SU-DHL-6 (cell line): ENCODE measurements at regions not wholly inside any gene's neighbourhood (a gene's known extent, or its start where the extent isn't known, plus 50 kb on each side); places are given as distances from the start of the nearest gene placed in this dataset.
"Not testable (repeated sequence)": the region's sequence is repeated elsewhere in the genome, so short reads cannot be mapped to it uniquely, and the experiment has no call there.

Source experiments
- EZH2phosphoT487 ChIP-seq: fragments of 200-600 bp; sonication (generic), shearing (Covaris generic); conservative IDR thresholded peaks from 2 replicates; pipeline ENCODE4 v1.6.1; 2018; ENCODE audit warnings: mild to moderate bottlenecking, antibody characterized with exemption, low read length, moderate library complexity, mixed read lengths
- TF ChIP-seq, protein P1 (sequence below): fragments of 200-600 bp; sonication (generic); IDR thresholded peaks from one replicate; pipeline ENCODE4 v1.5.1; 2017; ENCODE audit warnings: antibody characterized with exemption, mild to moderate bottlenecking, low read length, moderate library complexity; ENCODE audit not compliant: insufficient read depth, poor library complexity, severe bottlenecking

DNA sequence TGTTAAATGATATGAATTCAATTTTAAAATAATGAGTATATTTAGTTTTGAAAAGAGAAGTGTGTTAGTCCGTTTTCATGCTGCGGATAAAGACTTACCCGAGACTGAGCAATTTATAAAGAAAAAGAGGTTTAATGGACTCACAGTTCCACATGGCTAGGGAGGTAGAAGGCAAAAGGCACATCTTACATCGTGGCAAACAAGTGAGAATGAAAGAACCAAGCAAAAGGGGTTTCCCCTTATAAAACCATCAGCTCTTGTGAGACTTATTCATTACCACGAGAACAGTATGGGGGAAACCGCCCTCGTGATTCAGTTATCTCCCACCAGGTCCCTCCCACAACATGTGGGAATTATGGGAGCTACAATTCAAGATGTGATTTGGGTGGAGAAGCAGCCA is 51.8 kb upstream of the OSMR start:
- TF ChIP-seq, protein P1, sequence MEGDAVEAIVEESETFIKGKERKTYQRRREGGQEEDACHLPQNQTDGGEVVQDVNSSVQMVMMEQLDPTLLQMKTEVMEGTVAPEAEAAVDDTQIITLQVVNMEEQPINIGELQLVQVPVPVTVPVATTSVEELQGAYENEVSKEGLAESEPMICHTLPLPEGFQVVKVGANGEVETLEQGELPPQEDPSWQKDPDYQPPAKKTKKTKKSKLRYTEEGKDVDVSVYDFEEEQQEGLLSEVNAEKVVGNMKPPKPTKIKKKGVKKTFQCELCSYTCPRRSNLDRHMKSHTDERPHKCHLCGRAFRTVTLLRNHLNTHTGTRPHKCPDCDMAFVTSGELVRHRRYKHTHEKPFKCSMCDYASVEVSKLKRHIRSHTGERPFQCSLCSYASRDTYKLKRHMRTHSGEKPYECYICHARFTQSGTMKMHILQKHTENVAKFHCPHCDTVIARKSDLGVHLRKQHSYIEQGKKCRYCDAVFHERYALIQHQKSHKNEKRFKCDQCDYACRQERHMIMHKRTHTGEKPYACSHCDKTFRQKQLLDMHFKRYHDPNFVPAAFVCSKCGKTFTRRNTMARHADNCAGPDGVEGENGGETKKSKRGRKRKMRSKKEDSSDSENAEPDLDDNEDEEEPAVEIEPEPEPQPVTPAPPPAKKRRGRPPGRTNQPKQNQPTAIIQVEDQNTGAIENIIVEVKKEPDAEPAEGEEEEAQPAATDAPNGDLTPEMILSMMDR, result not testable (repeated sequence)
- not testable (repeated sequence) for TF ChIP-seq EZH2phosphoT487
